ENCODE measurements at regions not wholly inside any gene's neighbourhood (a gene's known extent, or its start where the extent isn't known, plus 50 kb on each side); places are given as distances from the start of the nearest gene placed in this dataset.

- DNase-seq (ENCODE audit: low read depth) = peak; percentile 84
Observed at GRCh38 chr1:235011599-235012435, 116.8 kb downstream of the TOMM20 start.

DNA sequence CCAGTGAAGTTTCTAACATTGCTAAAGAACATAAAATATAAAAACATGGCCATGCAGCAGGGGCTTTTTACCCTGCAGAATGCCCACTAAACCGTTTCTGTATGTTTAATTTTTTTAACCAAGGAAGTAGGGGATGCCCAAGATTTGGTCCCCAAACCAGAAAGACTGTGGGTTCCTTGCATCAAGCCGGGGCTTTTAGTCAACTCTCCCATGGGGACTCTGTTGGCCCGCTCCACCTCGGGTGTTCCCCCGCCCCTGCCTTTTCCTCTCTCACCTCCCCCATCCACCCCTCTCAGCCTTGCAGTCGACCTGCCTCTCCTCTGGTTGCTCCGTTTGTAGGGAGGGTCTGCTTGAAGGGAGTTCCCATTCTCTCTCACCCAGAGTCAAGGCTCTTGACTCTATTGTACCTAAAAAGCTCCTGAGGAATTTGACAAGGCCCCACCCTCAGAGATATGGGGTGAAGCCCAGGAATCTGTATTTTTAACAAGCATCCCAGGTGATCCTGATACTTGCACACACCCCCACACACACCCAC is 117.5 kb downstream of the TOMM20 start:
- DNase-seq (ENCODE audit: low read depth) = peak; percentile 7

DNA sequence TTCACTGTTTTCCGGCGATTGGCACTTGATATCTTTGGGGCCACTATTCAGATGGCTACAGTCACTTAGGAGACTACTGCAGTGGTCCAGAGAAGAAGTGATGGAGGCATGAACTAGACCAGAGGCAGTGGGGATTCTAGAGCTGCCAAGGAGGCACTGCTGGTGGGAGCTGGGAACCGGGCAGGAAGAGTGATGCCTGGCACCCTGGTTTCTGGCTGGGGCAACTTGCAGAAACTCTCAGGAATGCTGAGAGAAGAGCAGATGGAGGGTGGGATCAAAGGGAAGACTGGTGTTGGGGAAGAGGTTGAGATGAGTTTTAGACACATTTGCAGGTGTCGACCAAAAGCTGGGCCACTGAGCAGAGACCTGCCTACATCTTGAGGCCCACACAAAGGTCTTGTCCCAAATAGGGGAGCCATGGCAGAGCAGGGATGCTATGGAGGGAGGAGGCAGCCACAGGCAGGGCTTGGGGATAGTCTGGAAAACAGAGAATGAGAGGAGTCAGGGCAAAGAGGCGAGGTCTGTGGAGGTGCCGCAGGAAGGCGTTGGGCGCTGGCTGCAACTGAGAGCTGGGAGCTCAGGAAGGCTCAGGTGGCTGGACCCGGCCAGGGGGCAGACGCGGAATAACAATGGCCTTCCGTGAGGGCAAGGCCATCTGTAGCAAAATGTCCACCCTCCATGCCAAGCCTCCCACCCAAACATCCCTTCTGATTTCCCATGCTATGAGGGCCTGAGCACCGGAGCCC is 118.9 kb downstream of the TOMM20 start:
- DNase-seq (ENCODE audit: low read depth) = no peak

GRCh38 chr1:235009074-235009473 is 119.6 kb downstream of the TOMM20 start:
- no peak for DNase-seq (ENCODE audit: low read depth)

DNA sequence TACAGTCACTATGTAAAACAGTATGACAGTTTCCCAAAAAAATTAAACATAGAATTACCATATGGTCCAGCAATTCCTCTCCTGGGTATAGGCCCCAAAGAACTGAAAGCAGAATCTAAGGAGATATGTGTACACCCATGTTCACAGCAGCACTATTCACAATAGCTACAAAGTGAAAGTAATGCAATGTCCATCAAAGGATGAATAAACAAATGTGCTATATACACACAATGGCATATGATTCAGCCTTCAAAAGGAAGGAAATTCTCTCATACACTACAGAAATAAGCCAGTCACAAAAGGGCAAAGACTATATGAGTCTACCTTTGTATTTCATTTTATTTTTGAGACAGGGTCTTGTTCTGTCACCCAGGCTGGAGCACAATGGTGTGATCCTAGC is 120.4 kb downstream of the TOMM20 start:
- DNase-seq (ENCODE audit: low read depth) = no peak

- DNase-seq (ENCODE audit: low read depth) = no peak
Observed at GRCh38 chr1:235006816-235007215, 121.8 kb downstream of the TOMM20 start.

DNA sequence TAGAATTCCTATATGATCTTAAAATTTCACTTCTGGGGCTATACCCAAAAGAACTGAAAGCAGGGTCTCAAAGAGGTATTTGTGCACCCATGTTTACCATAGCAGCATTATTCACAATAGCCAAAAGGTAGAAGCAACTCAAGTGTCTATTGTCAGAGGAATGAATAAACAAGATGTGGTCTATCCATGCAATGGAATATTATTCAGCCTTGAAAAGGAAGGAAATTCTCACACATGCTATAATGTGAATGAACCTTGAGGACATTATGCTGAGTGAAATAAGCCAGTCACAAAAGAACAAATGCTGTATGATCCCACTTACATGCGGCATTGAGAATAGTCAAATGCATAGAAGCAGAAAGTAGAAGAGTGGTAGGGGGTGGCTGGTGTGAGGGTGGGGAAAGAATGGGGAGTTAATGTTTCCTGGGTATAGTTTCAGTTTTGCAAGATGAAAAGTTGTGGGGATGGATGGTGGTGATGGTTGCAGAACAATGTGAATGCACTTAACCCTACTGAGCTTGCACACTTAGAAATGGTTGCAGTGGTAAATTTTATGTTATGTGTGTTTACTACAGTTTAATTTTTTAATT is 122.4 kb downstream of the TOMM20 start:
- no peak for DNase-seq (ENCODE audit: low read depth)

DNA sequence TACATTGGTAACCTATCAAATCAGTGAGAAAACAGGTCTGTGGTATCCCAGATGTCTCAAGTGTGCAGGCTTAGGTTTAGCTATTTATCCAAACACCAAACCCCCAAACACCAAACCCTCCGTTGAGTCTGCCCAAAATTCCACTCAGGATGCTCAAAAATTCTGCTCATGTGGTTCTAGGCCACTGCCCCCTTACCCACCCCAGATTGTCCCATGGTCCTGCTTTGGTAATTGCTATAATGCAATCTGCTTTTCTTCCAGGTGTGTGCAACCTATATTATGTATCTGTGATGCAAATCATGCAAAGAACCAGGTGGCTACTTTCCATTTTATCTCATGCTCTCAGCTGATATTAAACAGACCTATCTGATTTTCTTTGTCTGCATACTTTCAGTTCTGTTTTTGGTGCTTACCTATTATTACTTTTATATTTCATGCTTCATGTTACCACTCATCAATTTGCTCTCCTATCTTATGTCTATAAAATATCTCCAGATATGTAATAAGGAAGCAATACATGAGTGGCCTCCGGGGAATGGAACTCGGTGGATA is 123.7 kb downstream of the TOMM20 start:
- no peak for DNase-seq (ENCODE audit: low read depth)

- DNase-seq (ENCODE audit: low read depth) = no peak
Observed at GRCh38 chr1:235004276-235004675, 124.4 kb downstream of the TOMM20 start.

DNA sequence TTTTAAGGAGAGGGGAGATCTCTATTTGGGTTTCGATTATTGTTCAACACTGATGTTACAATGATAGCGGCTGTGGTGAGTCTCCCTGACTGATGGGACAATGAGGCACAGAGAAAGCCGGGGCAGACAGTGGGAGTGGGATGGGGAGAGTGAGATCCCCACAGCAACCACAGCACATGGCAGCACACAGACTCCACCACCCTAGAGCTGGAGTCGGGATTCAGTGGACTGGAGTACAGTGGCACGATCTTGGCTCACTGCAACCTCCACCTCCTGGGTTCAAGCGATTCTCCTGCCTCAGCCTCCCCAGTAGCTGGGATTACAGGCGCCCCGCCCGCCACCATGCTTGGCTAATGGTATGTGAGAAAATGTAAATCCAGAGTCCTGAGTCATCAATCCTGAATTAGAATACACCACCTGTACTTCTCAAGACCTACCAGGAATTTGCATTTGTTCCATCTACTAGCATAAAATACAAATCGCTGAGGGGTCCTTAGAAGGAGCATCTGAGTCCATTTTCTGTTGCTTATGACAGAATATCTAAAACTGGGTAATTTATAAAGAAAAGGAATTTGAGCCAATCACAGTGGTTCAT is 125.8 kb downstream of the TOMM20 start:
- no peak for DNase-seq (ENCODE audit: low read depth)

GRCh38 chr1:234999513-234999940 is 129.1 kb downstream of the TOMM20 start:
- no peak for DNase-seq (ENCODE audit: low read depth)

GRCh38 chr1:234997896-234998741 is 130.5 kb downstream of the TOMM20 start:
- no peak for DNase-seq (ENCODE audit: low read depth)

DNA sequence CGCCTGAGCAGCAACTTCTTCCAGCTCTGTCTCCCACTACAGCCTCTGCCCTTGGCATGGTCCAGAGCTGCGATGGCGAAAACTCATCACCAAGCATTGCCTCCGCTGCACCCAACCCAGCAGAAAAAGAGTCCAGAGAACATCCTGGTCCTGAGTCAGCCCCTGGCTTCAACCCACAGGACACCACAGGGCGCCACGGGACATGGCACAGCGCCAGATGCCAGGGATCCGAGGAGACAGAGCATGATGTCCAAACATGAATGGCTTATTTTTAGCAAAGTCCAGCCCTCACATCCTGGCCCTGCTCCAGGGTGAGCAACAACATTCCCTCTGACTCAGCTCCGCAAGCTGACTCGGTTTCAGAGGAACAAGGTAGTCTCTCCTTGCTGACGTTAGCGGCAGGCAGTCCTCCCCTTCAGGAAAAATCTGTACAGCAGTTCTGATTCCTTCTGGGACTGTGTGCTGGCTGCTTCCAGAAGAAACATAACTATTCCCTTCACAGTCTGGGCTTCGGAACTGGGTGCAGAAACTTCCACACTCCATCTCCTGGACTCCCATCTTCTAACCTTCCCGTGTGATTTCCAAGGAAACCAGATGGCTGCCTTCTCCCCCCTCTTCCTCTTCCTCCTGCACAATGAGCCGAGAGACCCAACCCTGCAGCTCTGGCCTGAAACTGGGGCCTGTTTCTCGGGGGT is 131.3 kb downstream of the TOMM20 start:
- DNase-seq (ENCODE audit: low read depth) = no peak

GRCh38 chr1:234996245-234996757 is 132.3 kb downstream of the TOMM20 start:
- no peak for DNase-seq (ENCODE audit: low read depth)

DNA sequence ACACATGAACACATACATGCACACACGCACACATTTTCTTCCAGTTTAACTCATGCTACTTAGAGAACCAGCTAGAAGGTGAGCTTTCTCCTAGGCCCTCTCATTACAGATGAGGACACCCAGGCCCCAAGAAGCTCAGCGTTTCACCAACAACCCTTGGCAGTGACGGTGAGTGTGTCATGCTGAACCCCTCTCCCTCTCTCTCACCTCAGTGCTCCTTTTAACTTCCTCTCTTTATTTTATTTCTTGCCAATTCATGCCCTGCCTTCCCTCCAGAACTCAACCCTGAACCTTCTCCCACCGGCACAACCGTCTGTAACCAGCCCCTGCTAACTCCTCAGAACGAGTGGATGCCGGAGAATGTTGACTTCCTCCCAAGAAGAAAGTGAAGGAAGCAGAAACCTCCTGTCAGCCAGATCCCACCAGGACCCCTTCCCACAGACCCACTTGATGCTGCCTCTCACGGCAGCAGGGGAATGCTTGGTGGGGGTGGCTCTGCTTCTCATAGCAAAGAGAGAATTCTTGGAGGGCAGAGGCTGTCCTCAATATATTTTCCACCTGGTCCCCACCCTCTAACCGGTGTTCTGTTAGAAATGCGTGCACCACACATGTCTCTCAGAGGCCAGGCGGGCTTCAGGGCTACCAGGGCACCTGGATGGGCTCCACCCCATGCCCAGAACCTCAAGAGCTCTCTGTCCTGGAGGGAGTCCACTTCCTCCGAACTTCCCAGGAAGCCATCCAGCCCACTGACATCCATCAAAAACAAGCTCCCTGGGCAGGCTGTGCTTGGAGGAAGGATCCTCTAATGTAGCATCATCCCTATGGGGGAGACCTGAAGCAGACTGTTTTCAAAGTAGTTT is 134.0 kb downstream of the TOMM20 start:
- no peak for DNase-seq (ENCODE audit: low read depth)

DNA sequence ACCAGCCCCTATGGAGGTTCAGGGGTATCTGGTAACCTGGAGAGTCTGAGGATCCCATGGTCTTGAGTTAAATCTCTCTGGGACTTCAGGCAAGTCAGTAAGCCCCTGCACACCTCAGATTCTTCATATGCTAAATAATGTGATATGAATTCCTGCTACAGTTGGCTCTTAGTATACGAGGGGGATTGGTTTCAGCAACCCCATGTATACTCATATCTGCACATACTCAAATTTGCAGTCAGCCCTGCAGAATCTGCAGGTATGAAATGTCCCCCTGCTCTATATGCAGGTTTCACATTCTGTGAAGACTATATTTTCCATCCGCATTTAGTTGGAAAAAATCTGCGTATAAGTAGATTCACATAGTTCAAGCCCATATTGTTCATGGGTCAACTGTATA is 136.6 kb downstream of the TOMM20 start:
- DNase-seq (ENCODE audit: low read depth) = no peak

- DNase-seq (ENCODE audit: low read depth) = no peak
Observed at GRCh38 chr1:234990874-234991801, 137.5 kb downstream of the TOMM20 start.

DNA sequence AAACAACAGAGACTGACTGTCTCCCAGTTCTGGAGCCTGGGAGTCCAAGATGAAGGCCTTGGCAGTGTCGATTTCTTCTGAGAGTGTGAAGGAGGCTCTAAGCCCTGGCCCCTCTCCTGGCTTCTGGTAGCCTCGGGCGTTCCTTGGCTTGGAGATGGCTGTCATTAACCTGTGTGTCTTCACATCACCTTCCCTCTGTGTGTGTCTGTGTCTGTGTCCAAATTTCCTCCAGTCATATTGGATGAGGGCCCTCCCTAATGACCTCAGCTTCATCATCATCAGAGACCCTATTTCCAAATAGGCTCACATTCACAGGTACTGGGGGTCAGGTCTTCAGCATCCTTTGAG is 138.3 kb downstream of the TOMM20 start:
- DNase-seq (ENCODE audit: low read depth) = no peak

All from stimulated activated CD8-positive, alpha-beta memory T cell treated with anti-CD3 and anti-CD28 coated beads, Interleukin-15, amount 100 ng/mL, for 1 hour (primary cell).